ENCODE measurements at regions not wholly inside any gene's neighbourhood (a gene's known extent, or its start where the extent isn't known, plus 50 kb on each side); places are given as distances from the start of the nearest gene placed in this dataset.

DNA sequence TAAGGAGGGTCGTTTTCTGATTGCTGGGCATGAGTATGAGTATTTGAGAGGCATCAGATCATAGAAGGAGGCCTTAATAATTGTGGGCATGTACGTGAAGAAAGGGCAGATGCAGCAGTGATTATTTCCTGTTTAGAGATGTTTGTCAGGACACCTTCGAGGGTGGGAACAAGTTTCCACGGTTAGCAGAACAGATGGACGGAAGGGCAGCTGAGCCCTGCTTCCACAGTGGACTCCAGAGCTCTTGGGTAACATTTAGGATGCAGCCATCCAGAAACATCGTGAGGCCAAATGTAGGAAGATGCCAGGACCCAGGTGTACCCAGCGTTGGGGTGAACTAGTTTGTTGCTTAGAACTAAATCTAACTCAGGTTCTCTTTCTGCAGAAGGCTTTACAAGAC, 231.3 kb upstream of the FAT1 start:
- TF ChIP-seq, protein P1, sequence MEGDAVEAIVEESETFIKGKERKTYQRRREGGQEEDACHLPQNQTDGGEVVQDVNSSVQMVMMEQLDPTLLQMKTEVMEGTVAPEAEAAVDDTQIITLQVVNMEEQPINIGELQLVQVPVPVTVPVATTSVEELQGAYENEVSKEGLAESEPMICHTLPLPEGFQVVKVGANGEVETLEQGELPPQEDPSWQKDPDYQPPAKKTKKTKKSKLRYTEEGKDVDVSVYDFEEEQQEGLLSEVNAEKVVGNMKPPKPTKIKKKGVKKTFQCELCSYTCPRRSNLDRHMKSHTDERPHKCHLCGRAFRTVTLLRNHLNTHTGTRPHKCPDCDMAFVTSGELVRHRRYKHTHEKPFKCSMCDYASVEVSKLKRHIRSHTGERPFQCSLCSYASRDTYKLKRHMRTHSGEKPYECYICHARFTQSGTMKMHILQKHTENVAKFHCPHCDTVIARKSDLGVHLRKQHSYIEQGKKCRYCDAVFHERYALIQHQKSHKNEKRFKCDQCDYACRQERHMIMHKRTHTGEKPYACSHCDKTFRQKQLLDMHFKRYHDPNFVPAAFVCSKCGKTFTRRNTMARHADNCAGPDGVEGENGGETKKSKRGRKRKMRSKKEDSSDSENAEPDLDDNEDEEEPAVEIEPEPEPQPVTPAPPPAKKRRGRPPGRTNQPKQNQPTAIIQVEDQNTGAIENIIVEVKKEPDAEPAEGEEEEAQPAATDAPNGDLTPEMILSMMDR (IDR thresholded peaks at IDR 0.05), result no peak
- intact Hi-C loops (cut with DNase I, micrococcal nuclease), result no loop called here

DNA sequence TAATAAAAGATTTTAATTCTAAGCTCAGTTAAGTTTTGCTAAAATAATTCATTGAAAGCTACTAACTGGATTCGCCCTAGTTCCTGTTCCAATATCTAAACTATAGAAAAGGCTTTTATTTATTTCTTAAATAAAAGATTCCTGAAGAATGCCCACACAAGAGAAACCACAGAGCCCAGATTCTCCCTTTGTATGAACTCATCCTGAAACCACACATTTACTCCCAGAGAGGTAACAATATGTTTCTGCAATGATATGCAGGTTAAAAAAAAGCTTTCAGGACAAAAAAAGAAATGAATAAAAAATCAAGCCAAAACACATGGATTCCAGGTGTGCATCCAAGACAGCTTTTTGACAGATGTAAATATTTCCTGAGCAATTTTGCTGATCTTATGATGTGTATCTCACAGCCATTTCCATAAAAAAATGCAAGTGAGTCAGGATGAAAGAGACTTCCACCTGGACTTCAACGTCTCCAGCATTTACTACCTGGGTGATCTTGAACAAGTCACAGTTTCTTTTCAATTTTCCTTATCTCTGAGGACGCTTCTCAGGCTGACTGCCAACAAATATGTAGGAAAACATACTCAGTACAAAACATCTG, 234.4 kb upstream of the FAT1 start:
- no peak for ATAC-seq
- intact Hi-C loops (cut with DNase I, micrococcal nuclease), result no loop called here
- TF ChIP-seq, protein P1 (IDR thresholded peaks at IDR 0.05), result no peak

More for the DNA sequence above, 231.3 kb upstream of the FAT1 start:
- Histone ChIP-seq H3K4me3 (no peak overlapping the region), H3K4me1 (ENCODE audit: low read depth) (no peaks in the 10 kb centered on the region), H3K9me3 (no peaks in the 10 kb centered on the region), H3K36me3 (ENCODE audit: low read depth) (no peaks in the 10 kb centered on the region)
- no peak for ATAC-seq
- DNase-seq, result no peak

DNA sequence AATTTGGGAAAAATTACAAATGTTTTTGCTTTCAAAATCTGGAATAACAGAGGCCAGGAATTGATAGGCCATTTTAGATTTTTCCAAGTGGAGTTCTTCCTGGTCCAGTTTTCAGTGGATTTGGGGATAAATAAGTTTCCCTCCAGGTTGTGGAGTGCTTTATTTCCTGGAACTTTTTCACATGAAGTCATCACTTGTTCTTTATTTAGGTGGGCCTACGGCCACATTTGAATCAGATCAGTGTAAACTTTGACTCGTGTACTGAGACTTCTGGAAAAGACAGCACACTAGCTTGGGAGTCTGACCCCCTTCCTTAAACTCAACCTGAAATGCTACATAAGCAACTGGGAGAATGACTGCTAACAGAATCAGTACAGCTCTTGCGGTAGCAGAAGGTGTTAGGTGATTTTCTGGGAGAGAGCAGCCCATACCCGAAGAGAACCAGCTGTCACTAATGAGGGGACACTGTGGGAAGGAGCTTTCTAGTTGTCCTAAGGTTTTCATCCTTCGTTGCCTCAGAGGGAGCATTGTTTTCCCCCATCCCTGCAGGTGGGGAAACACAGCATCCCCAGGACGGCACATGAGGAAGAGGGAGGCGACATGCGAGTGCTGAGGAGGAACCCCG, 235.2 kb upstream of the FAT1 start:
- intact Hi-C loops (cut with DNase I, micrococcal nuclease), result no loop called here
- Histone ChIP-seq H3K36me3 (ENCODE audit: low read depth) (no peaks in the 10 kb centered on the region), H3K9me3 (no peaks in the 10 kb centered on the region), H3K4me1 (ENCODE audit: low read depth) (no peaks in the 10 kb centered on the region), H3K4me3 (no peak overlapping the region)
- no peak for DNase-seq
- no peak for ATAC-seq
- TF ChIP-seq, protein P1 (IDR thresholded peaks at IDR 0.05), result no peak

More for the DNA sequence above, 234.4 kb upstream of the FAT1 start:
- no peak for DNase-seq
- Histone ChIP-seq H3K9me3 (no peaks in the 10 kb centered on the region), H3K36me3 (ENCODE audit: low read depth) (no peaks in the 10 kb centered on the region), H3K4me3 (no peak overlapping the region), H3K4me1 (ENCODE audit: low read depth) (no peaks in the 10 kb centered on the region)

DNA sequence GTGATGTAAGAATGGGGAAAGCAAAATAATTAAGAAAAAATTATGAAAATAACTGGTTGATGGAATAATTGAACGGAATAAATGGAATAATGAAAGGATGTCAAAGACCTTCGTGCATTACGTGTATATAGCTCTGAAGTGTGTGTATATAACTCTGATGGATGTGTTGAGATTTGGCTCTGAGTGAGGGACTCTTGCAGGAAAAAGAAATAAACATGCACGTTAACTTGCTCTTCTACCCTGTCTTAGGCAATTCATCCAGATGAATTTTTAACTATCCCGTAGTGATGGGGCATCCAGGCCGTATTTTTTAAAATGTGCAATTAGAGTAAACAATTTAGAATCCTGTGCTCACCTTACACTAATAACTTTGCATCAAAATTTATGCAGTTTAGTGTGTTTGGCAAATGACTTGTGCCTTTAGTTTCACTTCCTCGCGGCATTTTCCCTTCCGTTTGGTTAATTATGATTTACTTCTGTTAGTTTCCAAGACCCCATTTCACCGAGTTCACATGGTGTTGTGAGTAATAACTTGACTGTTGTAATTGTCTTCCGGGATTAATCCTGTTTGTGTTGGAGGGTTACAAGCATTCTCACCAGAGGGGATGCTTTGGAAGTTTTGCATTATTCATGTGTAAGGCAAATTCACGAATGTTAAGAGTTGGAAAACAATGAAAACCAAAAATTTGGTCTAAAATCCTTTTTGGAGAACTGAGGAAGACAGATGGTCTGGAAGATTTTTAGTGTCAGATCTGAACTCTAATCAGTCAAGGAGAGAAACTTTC, 256.5 kb upstream of the FAT1 start:
- intact Hi-C loops (cut with DNase I, micrococcal nuclease), result no loop called here
- DNase-seq, result no peak

DNA sequence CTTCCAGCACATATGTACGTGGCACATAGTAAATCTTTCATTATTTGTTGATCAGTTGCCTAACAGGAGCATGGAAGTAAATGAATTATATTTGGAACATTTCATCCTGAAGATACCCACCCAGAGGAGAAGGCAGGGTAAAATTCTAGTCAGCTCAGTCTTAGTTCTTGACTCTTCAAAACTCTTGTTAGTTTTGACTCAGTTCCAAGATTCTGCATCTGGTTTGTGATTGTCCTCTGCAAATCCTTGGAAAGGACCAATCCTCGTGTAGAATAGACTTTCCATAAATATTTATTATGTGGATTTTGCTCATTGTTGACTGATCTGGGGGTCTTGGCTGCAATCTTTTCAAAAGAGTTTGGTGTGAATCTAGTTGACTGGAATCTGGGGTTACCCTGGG, 257.5 kb upstream of the FAT1 start:
- intact Hi-C loops (cut with DNase I, micrococcal nuclease), result no loop called here
- ATAC-seq (no peak), DNase-seq (no peak)
- TF ChIP-seq, protein P1 (IDR thresholded peaks at IDR 0.05), result no peak
- peaks cover 2% of the 10 kb centered on the region for H3K4me1 ChIP-seq (ENCODE audit: low read depth)
- no peaks in the 10 kb centered on the region for H3K9me3 ChIP-seq
- no peaks in the 10 kb centered on the region for H3K36me3 ChIP-seq (ENCODE audit: low read depth)
- no peak overlapping the region for H3K4me3 ChIP-seq

More for the DNA sequence above, 256.5 kb upstream of the FAT1 start:
- Histone ChIP-seq H3K36me3 (ENCODE audit: low read depth) (no peaks in the 10 kb centered on the region), H3K4me3 (no peak overlapping the region), H3K9me3 (no peaks in the 10 kb centered on the region), H3K4me1 (ENCODE audit: low read depth) (peaks cover 2% of the 10 kb centered on the region)
- TF ChIP-seq, protein P1 (IDR thresholded peaks at IDR 0.05), result no peak
- no peak for ATAC-seq
